Osteoblast (primary cell): ENCODE measurements at regions not wholly inside any gene's neighbourhood (a gene's known extent, or its start where the extent isn't known, plus 50 kb on each side); places are given as distances from the start of the nearest gene placed in this dataset.

Source experiments
- DNase-seq: peaks from one replicate; pipeline ENCODE4 v3.0.0; 2011; ENCODE audit warnings: low spot score, mixed read lengths; ENCODE audit not compliant: insufficient read length; ENCODE audit errors: missing footprints
- H2AFZ ChIP-seq: 2 replicates; pipeline ENCODE4 v1.6.0; 2011; ENCODE audit warnings: mild to moderate bottlenecking, low read length
- H3K27ac ChIP-seq: 2 replicates; pipeline ENCODE4 v1.5.1; 2011; ENCODE audit warnings: mild to moderate bottlenecking, low read depth, low read length, moderate library complexity
- H3K27me3 ChIP-seq: 2 replicates; pipeline ENCODE4 v1.6.0; 2012; ENCODE audit warnings: mild to moderate bottlenecking, control low read depth, inconsistent platforms, low read length, moderate library complexity; ENCODE audit not compliant: insufficient read depth
- H3K36me3 ChIP-seq: 2 replicates; pipeline ENCODE4 v1.5.1; 2011; ENCODE audit warnings: mild to moderate bottlenecking, low read length, control low read depth, moderate library complexity; ENCODE audit not compliant: insufficient read depth
- H3K4me1 ChIP-seq: 2 replicates; pipeline ENCODE4 v1.5.1; 2011; ENCODE audit warnings: mild to moderate bottlenecking, low read length, control low read depth, moderate library complexity; ENCODE audit not compliant: insufficient read depth
- H3K4me2 ChIP-seq: 2 replicates; pipeline ENCODE4 v1.6.0; 2011; ENCODE audit warnings: mild to moderate bottlenecking, low read length; ENCODE audit not compliant: insufficient read depth
- H3K4me3 ChIP-seq: fragments of 200-600 bp; sonication (generic); 3 replicates; pipeline ENCODE4 v1.5.1; 2012; ENCODE audit warnings: mild to moderate bottlenecking, low read length, inconsistent platforms; ENCODE audit not compliant: insufficient read depth
- H3K79me2 ChIP-seq: 2 replicates; pipeline ENCODE4 v1.6.0; 2012; ENCODE audit warnings: mild to moderate bottlenecking, low read length, control low read depth, inconsistent platforms; ENCODE audit not compliant: insufficient read depth
- H3K9me3 ChIP-seq: 2 replicates; pipeline ENCODE4 v1.5.1; 2011; ENCODE audit warnings: low read depth, low read length, control low read depth
- H4K20me1 ChIP-seq: 2 replicates; pipeline ENCODE4 v1.6.0; 2012; ENCODE audit warnings: mild to moderate bottlenecking, low read length, control low read depth; ENCODE audit not compliant: insufficient read depth
- CTCF ChIP-seq: IDR thresholded peaks from 2 replicates; pipeline ENCODE4 v1.5.1; 2011; ENCODE audit warnings: mild to moderate bottlenecking, low read depth, low read length, moderate library complexity; ENCODE audit errors: extremely low read depth

- Histone ChIP-seq H3K4me3 (no peak overlapping the region), H3K36me3 (no peaks in the 10 kb centered on the region), H3K4me2 (no peak overlapping the region), H3K79me2 (no peaks in the 10 kb centered on the region), H2AFZ (no peak overlapping the region), H4K20me1 (no peaks in the 10 kb centered on the region), H3K9me3 (no peaks in the 10 kb centered on the region), H3K4me1 (peaks cover 27% of the 10 kb centered on the region), H3K27me3 (peaks cover 42% of the 10 kb centered on the region), H3K27ac (no peak overlapping the region)
- DNase-seq, result no peak
- TF ChIP-seq CTCF, result no peak
Measured at GRCh38 chr12:53805791-53806190, 54.0 kb upstream of the CISTR start.

GRCh38 chr12:53806721-53807120 is 54.9 kb upstream of the CISTR start:
- Histone ChIP-seq H3K27me3 (peaks cover 35% of the 10 kb centered on the region), H3K4me2 (peak overlapping the region; percentile 63), H3K4me1 (peaks cover 34% of the 10 kb centered on the region), H2AFZ (peak overlapping the region; percentile 58), H3K79me2 (no peaks in the 10 kb centered on the region), H4K20me1 (no peaks in the 10 kb centered on the region), H3K27ac (no peak overlapping the region), H3K4me3 (peak overlapping the region; percentile 8), H3K36me3 (no peaks in the 10 kb centered on the region), H3K9me3 (no peaks in the 10 kb centered on the region)
- DNase-seq, result peak; percentile 55
- no peak for TF ChIP-seq CTCF

- Histone ChIP-seq H3K4me2 (no peak overlapping the region), H4K20me1 (no peaks in the 10 kb centered on the region), H3K27ac (no peak overlapping the region), H3K9me3 (no peaks in the 10 kb centered on the region), H3K4me3 (no peak overlapping the region), H3K27me3 (peaks cover 30% of the 10 kb centered on the region), H2AFZ (no peak overlapping the region), H3K79me2 (no peaks in the 10 kb centered on the region), H3K4me1 (peaks cover 36% of the 10 kb centered on the region), H3K36me3 (no peaks in the 10 kb centered on the region)
- DNase-seq, result no peak
- TF ChIP-seq CTCF, result no peak
Measured at GRCh38 chr12:53807322-53807860, 55.6 kb upstream of the CISTR start.

GRCh38 chr12:53808023-53808705 is 56.4 kb upstream of the CISTR start:
- no peak for DNase-seq
- H3K4me2 ChIP-seq, result no peak overlapping the region
- no peak for TF ChIP-seq CTCF
- H3K79me2 ChIP-seq, result no peaks in the 10 kb centered on the region
- H4K20me1 ChIP-seq, result no peaks in the 10 kb centered on the region
- H3K36me3 ChIP-seq, result no peaks in the 10 kb centered on the region
- H2AFZ ChIP-seq, result no peak overlapping the region
- H3K27me3 ChIP-seq, result peaks cover 31% of the 10 kb centered on the region
- no peak overlapping the region for H3K4me3 ChIP-seq
- peaks cover 36% of the 10 kb centered on the region for H3K4me1 ChIP-seq
- no peak overlapping the region for H3K27ac ChIP-seq
- no peaks in the 10 kb centered on the region for H3K9me3 ChIP-seq
